Thyroid gland (tissue), 4 donors: ENCODE measurements at regions not wholly inside any gene's neighbourhood (a gene's known extent, or its start where the extent isn't known, plus 50 kb on each side); places are given as distances from the start of the nearest gene placed in this dataset.

Source experiments
- POLR2A ChIP-seq, 2 donors: fragments of 450-650 bp; IDR thresholded peaks; one replicate each; pipeline ENCODE4 v1.6.1; 2017; ENCODE audit warnings: antibody characterized with exemption in 2 of 2, mild to moderate bottlenecking in 2 of 2, moderate library complexity in 1 of 2
- TF ChIP-seq, protein P1 (sequence below), 6 experiments: fragments of 200-600 bp in 3 of 6; fragments of 450-650 bp in 3 of 6; sonication (generic) in 3 of 6; IDR thresholded peaks; one replicate each; pipeline ENCODE4 v1.5.1; 2016 to 2019; ENCODE audit warnings: antibody characterized with exemption in 6 of 6, mild to moderate bottlenecking in 2 of 6, inconsistent platforms in 1 of 6, moderate library complexity in 1 of 6

- TF ChIP-seq, protein P1, sequence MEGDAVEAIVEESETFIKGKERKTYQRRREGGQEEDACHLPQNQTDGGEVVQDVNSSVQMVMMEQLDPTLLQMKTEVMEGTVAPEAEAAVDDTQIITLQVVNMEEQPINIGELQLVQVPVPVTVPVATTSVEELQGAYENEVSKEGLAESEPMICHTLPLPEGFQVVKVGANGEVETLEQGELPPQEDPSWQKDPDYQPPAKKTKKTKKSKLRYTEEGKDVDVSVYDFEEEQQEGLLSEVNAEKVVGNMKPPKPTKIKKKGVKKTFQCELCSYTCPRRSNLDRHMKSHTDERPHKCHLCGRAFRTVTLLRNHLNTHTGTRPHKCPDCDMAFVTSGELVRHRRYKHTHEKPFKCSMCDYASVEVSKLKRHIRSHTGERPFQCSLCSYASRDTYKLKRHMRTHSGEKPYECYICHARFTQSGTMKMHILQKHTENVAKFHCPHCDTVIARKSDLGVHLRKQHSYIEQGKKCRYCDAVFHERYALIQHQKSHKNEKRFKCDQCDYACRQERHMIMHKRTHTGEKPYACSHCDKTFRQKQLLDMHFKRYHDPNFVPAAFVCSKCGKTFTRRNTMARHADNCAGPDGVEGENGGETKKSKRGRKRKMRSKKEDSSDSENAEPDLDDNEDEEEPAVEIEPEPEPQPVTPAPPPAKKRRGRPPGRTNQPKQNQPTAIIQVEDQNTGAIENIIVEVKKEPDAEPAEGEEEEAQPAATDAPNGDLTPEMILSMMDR (IDR thresholded peaks at IDR 0.05): no peak
- TF ChIP-seq POLR2A (IDR thresholded peaks at IDR 0.05): no peak
Observed at GRCh38 chr4:71188951-71189350, 149.9 kb upstream of the SLC4A4 start.
